ENCODE measurements at regions not wholly inside any gene's neighbourhood (a gene's known extent, or its start where the extent isn't known, plus 50 kb on each side); places are given as distances from the start of the nearest gene placed in this dataset.

DNA sequence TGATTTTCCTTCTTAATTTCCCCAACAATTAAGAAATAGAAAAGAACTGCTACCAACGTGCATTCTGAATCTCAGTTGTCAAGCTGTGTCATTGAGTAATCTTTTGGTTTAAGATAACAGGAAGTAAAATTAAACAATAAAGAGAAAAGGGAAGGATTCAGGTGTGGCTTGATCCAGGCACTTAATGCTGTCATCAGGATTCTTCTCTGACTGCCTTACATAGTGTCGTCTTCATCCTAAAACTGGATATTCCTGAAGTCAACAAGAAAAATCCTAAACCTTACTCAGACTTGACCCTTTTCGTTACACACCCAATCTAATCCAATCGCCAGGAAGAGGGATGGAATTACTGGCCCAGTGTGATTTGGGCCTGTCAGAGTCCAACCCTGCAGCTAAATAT is 443.8 kb downstream of the MED13L start:
- no peak overlapping the region for H3K4me3 ChIP-seq (replicated peaks in 1 of 2; ENCODE audit: low read depth in 2 of 2, low read length in 2 of 2)
- TF ChIP-seq, protein P1, sequence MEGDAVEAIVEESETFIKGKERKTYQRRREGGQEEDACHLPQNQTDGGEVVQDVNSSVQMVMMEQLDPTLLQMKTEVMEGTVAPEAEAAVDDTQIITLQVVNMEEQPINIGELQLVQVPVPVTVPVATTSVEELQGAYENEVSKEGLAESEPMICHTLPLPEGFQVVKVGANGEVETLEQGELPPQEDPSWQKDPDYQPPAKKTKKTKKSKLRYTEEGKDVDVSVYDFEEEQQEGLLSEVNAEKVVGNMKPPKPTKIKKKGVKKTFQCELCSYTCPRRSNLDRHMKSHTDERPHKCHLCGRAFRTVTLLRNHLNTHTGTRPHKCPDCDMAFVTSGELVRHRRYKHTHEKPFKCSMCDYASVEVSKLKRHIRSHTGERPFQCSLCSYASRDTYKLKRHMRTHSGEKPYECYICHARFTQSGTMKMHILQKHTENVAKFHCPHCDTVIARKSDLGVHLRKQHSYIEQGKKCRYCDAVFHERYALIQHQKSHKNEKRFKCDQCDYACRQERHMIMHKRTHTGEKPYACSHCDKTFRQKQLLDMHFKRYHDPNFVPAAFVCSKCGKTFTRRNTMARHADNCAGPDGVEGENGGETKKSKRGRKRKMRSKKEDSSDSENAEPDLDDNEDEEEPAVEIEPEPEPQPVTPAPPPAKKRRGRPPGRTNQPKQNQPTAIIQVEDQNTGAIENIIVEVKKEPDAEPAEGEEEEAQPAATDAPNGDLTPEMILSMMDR (IDR thresholded peaks at IDR 0.05; ENCODE audit: low read depth, low read length) = no peak
- DNase-seq (ENCODE audit: low read depth in 2 of 2) = no peak

DNA sequence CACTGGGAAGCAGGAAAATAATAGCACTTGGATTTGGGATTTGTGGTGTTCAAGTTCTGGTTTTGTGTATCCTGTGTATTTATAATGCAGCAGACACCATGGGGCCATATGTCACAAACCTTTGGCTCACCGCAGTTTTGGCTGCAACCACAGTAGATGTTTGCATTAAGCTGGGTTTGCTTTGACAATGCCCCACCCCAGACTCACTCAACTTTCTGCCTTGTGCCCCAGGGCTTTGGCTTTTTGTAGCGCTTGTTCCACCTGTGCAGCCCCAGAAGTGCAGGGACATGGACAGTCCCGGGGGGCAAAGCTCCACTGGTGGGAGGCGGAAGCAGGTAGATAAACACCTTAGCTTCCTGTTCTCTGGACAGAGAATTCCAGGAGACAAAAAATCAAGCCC is 446.9 kb downstream of the MED13L start:
- H3K4me3 ChIP-seq (replicated peaks in 1 of 2; ENCODE audit: low read depth in 2 of 2, low read length in 2 of 2) = no peak overlapping the region
- TF ChIP-seq, protein P1 (IDR thresholded peaks at IDR 0.05; ENCODE audit: low read depth, low read length) = no peak
- DNase-seq (ENCODE audit: low read depth in 2 of 2) = no peak

DNA sequence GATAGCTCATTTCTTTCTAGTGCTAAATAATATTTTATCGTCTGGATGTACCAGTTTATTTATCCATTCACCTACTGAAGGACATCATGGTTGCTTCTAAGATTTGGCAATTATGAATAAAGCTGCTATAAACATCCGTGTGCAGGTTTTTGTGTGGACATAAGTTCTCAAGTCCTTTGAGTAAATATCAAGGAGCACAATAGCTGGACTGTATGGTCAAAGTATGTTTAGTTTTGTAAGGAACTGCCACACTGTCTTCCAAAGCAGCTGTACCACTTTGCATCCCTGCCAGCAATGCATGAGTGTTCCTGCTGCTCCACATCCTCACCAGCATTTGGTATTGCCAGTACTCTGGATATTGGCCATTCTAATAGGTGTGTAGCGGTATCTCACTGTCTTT is 447.4 kb downstream of the MED13L start:
- TF ChIP-seq, protein P1 (IDR thresholded peaks at IDR 0.05; ENCODE audit: low read depth, low read length) = no peak
- DNase-seq (ENCODE audit: low read depth in 2 of 2) = no peak
- no peak overlapping the region for H3K4me3 ChIP-seq (replicated peaks in 1 of 2; ENCODE audit: low read depth in 2 of 2, low read length in 2 of 2)

DNA sequence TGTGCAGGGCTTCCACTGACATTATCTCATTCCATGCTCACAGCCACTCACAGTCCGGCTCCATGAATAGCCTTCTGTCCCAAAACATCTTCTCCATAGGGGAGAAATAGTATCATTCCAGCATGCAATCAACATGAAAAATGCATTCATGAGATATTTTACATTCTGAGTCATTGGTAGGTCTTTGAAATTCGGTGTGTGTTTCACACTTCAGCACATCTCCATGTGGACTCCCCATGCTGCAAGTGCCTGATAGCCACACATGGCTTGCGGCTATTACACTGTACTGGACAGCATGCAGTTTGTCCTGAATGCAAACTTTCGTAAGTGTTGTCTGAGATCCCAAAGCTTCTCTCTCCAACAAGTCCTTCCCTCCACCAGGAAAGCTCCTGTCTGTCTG is 449.3 kb downstream of the MED13L start:
- H3K4me3 ChIP-seq (replicated peaks in 1 of 2; ENCODE audit: low read depth in 2 of 2, low read length in 2 of 2) = no peak overlapping the region
- DNase-seq (ENCODE audit: low read depth in 2 of 2) = no peak
- TF ChIP-seq, protein P1 (IDR thresholded peaks at IDR 0.05; ENCODE audit: low read depth, low read length) = no peak

DNA sequence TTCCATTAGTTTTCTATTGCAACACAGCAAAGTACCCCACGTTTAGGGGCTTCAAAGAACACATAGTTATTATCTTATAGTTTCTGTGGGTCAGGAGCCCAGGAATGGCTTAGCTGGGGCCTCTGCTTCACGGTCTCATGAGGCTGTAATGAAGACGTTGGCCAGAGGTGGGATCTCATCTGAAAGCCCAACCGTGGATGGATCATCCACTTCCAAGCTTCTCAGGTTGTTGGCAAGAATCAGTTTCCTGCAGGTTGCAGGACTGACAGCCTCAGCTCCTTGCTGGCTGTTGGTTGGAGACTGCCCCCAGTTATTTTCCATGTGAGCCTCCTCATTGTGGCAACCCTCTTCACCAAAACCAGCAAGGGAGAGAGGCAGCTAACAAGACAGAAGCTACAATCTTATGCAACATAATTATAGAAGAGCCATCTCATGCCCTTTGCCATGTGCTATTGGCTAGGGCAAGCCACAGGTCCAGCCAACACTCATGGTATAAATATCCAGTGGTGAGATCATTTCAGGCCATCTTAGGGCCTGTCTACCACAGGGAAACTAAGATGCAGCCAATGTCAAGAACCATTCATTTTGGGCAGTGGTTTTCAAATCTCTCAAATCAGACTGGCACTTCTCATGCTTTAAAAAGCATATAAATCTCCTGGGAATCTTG is 452.4 kb downstream of the MED13L start:
- no peak for DNase-seq (ENCODE audit: low read depth in 2 of 2)
- no peak overlapping the region for H3K4me3 ChIP-seq (replicated peaks in 1 of 2; ENCODE audit: low read depth in 2 of 2, low read length in 2 of 2)
- TF ChIP-seq, protein P1 (IDR thresholded peaks at IDR 0.05; ENCODE audit: low read depth, low read length) = no peak

DNA sequence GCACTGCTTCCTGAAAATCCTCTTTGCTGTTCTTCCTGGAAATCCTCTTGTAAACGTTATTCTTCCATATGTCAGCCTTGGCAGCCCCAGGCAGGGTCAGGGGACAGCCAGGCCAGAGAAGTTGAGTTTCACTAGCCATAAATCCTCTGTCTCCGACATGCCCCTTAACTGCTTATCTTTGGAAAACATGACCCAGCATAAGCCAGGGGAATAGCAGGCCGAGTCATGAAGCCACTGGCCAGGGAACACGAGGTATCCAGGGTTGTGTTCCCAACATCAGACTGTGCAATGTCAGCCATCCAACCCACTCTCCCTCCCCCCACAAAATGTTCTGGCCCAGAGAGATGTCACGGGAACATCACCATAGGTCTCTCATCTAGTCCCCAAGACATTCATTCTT is 453.9 kb downstream of the MED13L start:
- TF ChIP-seq, protein P1 (IDR thresholded peaks at IDR 0.05; ENCODE audit: low read depth, low read length) = no peak
- H3K4me3 ChIP-seq (replicated peaks in 1 of 2; ENCODE audit: low read depth in 2 of 2, low read length in 2 of 2) = no peak overlapping the region
- DNase-seq (ENCODE audit: low read depth in 2 of 2) = no peak

DNA sequence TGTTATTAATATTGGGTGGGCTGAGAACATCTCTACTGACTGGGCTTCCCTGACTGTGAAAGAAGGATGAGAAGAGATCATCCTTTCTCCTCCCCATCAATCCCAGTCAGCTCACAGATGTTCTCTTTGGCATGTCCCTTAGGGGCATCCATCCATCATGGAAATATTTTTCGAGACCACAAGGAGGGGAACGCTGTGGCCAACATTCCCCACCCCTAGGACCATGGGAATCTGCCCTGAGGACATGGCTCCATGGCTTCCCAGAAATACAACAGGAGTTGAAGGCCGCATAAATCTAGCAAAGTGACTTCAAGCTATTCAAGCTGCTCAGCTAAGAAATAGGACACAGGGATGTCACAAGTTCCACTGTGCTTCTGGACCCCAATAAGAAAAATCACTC is 456.8 kb downstream of the MED13L start:
- no peak for DNase-seq (ENCODE audit: low read depth in 2 of 2)
- TF ChIP-seq, protein P1 (IDR thresholded peaks at IDR 0.05; ENCODE audit: low read depth, low read length) = no peak
- no peak overlapping the region for H3K4me3 ChIP-seq (replicated peaks in 1 of 2; ENCODE audit: low read depth in 2 of 2, low read length in 2 of 2)
